HEK293 (cell line): ENCODE measurements at regions not wholly inside any gene's neighbourhood (a gene's known extent, or its start where the extent isn't known, plus 50 kb on each side); places are given as distances from the start of the nearest gene placed in this dataset.

Source experiments
- CTCF ChIP-seq: fragments of 450-650 bp; formaldehyde crosslinking; IDR thresholded peaks from 2 replicates; pipeline ENCODE4 v1.5.1; 2016; ENCODE audit warnings: missing biosample characterization, missing genetic modification characterization
- ELK4 ChIP-seq: IDR thresholded peaks from 2 replicates; pipeline ENCODE4 v1.6.1; 2011; ENCODE audit warnings: mild to moderate bottlenecking, low read depth, low read length, borderline replicate concordance
- KLF8 ChIP-seq: fragments of 450-650 bp; formaldehyde crosslinking; IDR thresholded peaks from 2 replicates; pipeline ENCODE4 v1.5.1; 2016; ENCODE audit warnings: missing biosample characterization, missing genetic modification characterization
- RBAK ChIP-seq: fragments of 450-650 bp; formaldehyde crosslinking; IDR thresholded peaks from 2 replicates; pipeline ENCODE4 v1.5.1; 2016; ENCODE audit warnings: missing biosample characterization, missing genetic modification characterization
- REST ChIP-seq: fragments of 450-650 bp; formaldehyde crosslinking; IDR thresholded peaks from 2 replicates; pipeline ENCODE4 v1.5.1; 2016; ENCODE audit warnings: missing biosample characterization, missing genetic modification characterization
- SALL2 ChIP-seq: fragments of 450-650 bp; formaldehyde crosslinking; IDR thresholded peaks from 2 replicates; pipeline ENCODE4 v1.5.0; 2017; ENCODE audit warnings: missing biosample characterization, mild to moderate bottlenecking, missing genetic modification characterization, borderline replicate concordance
- SCRT2 ChIP-seq: fragments of 450-650 bp; formaldehyde crosslinking; IDR thresholded peaks from 2 replicates; pipeline ENCODE4 v1.5.1; 2016; ENCODE audit warnings: missing biosample characterization, missing genetic modification characterization
- SP2 ChIP-seq: fragments of 450-650 bp; formaldehyde crosslinking; IDR thresholded peaks from 2 replicates; pipeline ENCODE4 v1.5.1; 2016; ENCODE audit warnings: missing biosample characterization, missing genetic modification characterization
- ZBTB11 ChIP-seq: fragments of 450-650 bp; formaldehyde crosslinking; conservative IDR thresholded peaks from 2 replicates; pipeline ENCODE4 v1.5.1; 2016; ENCODE audit warnings: low read depth, missing biosample characterization, missing genetic modification characterization
- ZBTB49 ChIP-seq: fragments of 450-650 bp; formaldehyde crosslinking; IDR thresholded peaks from 2 replicates; pipeline ENCODE4 v1.5.1; 2016; ENCODE audit warnings: missing biosample characterization, missing genetic modification characterization, low read depth
- ZNF169 ChIP-seq: fragments of 450-650 bp; formaldehyde crosslinking; IDR thresholded peaks from 2 replicates; pipeline ENCODE4 v1.5.1; 2016; ENCODE audit warnings: missing biosample characterization, missing genetic modification characterization
- ZNF18 ChIP-seq: fragments of 450-650 bp; formaldehyde crosslinking; IDR thresholded peaks from 2 replicates; pipeline ENCODE4 v1.5.1; 2016; ENCODE audit warnings: missing biosample characterization, missing genetic modification characterization
- ZNF560 ChIP-seq: fragments of 450-650 bp; formaldehyde crosslinking; IDR thresholded peaks from 2 replicates; pipeline ENCODE4 v1.5.1; 2017; ENCODE audit warnings: missing biosample characterization, missing genetic modification characterization, borderline replicate concordance
- ZNF639 ChIP-seq: fragments of 450-650 bp; formaldehyde crosslinking; IDR thresholded peaks from 2 replicates; pipeline ENCODE4 v1.5.1; 2016; ENCODE audit warnings: missing biosample characterization, missing genetic modification characterization

GRCh38 chr17:62900096-62900495 lies 65.9 kb upstream of the TANC2 start:
- TF ChIP-seq CTCF = no peak
- no peak for TF ChIP-seq SCRT2 (tag by site-specific recombination)
- no peak for TF ChIP-seq ZNF18 (tag by site-specific recombination)
- TF ChIP-seq SALL2 = no peak
- no peak for TF ChIP-seq SP2 (tag by site-specific recombination)
- TF ChIP-seq REST (tag by site-specific recombination) = no peak
- TF ChIP-seq ELK4 = no peak
- no peak for TF ChIP-seq KLF8 (tag by site-specific recombination)
- no peak for TF ChIP-seq ZNF560 (tag by site-specific recombination)
- TF ChIP-seq ZBTB49 (tag by site-specific recombination) = no peak
- TF ChIP-seq ZNF169 (tag by site-specific recombination) = no peak
- TF ChIP-seq ZNF639 = no peak
- TF ChIP-seq ZBTB11 (tag by site-specific recombination) = no peak
- no peak for TF ChIP-seq RBAK (tag by site-specific recombination)
